H1 (cell line): ENCODE measurements at regions not wholly inside any gene's neighbourhood (a gene's known extent, or its start where the extent isn't known, plus 50 kb on each side); places are given as distances from the start of the nearest gene placed in this dataset.

Experiments
- CTCF ChIA-PET: fragments of 300-600 bp; sonication (Branson Sonifier 250); formaldehyde crosslinking; loops from one replicate; lab custom pipeline; 2021; ENCODE audit not compliant: partially characterized antibody; lab: Charles Lee
- POLR2A ChIA-PET: fragments of 300-600 bp; sonication (Branson Sonifier 250); formaldehyde crosslinking; loops from one replicate; lab custom pipeline; 2021; ENCODE audit warnings: inconsistent platforms; ENCODE audit not compliant: partially characterized antibody; lab: Charles Lee
- DNase-seq, 2 experiments: peaks; one replicate each; pipeline versions ENCODE4 v3.0.0 to v3.0.0-alpha.2; 2010 to 2022; ENCODE audit warnings: low spot score in 2 of 2, low read depth in 1 of 2, mixed read lengths in 1 of 2
- FAIRE-seq: peaks from 2 replicates; lab custom pipeline; 2011; peaks lifted over from hg19 to GRCh38; lab: Jason Lieb, UNC
- H2AFZ ChIP-seq: 2 replicates; pipeline ENCODE4 v1.8.1; 2012; ENCODE audit warnings: low read length, inconsistent platforms
- H2AK5ac ChIP-seq: 2 replicates; pipeline ENCODE4 v1.6.1; 2013; ENCODE audit warnings: low read depth, low read length
- H2BK120ac ChIP-seq: replicated peaks from 2 replicates; pipeline ENCODE3; 2013; ENCODE audit warnings: low read depth, low read length, inconsistent platforms
- H2BK12ac ChIP-seq: 2 replicates; pipeline ENCODE4 v1.6.1; 2013; ENCODE audit warnings: low read depth, low read length
- H2BK15ac ChIP-seq: 2 replicates; pipeline ENCODE4 v1.6.1; 2013; ENCODE audit warnings: low read length
- H2BK20ac ChIP-seq: 2 replicates; pipeline ENCODE4 v1.6.1; 2013; ENCODE audit warnings: low read length
- H2BK5ac ChIP-seq: 2 replicates; pipeline ENCODE4 v1.6.1; 2013; ENCODE audit warnings: low read depth, low read length
- H3K14ac ChIP-seq: 2 replicates; pipeline ENCODE4 v1.6.1; 2013; ENCODE audit warnings: inconsistent platforms; ENCODE audit not compliant: insufficient read length
- H3K18ac ChIP-seq: 2 replicates; pipeline ENCODE4 v1.6.1; 2013; ENCODE audit warnings: low read length; ENCODE audit errors: extremely low read depth
- H3K23ac ChIP-seq: 2 replicates; pipeline ENCODE4 v1.6.1; 2013; ENCODE audit warnings: inconsistent platforms; ENCODE audit not compliant: insufficient read length
- H3K23me2 ChIP-seq: 2 replicates; pipeline ENCODE4 v1.6.1; 2013; ENCODE audit warnings: low read depth, low read length
- H3K27ac ChIP-seq: 2 replicates; pipeline ENCODE4 v1.6.1; 2011; ENCODE audit warnings: low read depth, low read length, inconsistent platforms
- H3K27me3 ChIP-seq, 4 experiments: replicated peaks in 1 of 4; 1 replicate in 1 of 4; 2 replicates in 3 of 4; pipeline versions ENCODE4 v1.6.1 to v1.8.1; 2011 to 2013; ENCODE audit warnings: low read length in 3 of 4, mild to moderate bottlenecking in 3 of 4, inconsistent platforms in 2 of 4, mixed read lengths in 2 of 4, moderate library complexity in 1 of 4; ENCODE audit not compliant: control insufficient read depth in 3 of 4, insufficient read depth in 3 of 4; ENCODE audit errors: extremely low read depth in 1 of 4
- H3K36me3 ChIP-seq, 4 experiments: 2 replicates each; pipeline versions ENCODE4 v1.6.1 to v1.8.1; 2011 to 2013; ENCODE audit warnings: mild to moderate bottlenecking in 4 of 4, low read length in 3 of 4, moderate library complexity in 2 of 4, control low read depth in 1 of 4, inconsistent platforms in 1 of 4; ENCODE audit not compliant: insufficient read depth in 4 of 4, control insufficient read depth in 2 of 4
- H3K4ac ChIP-seq: replicated peaks from 2 replicates; pipeline ENCODE3; 2013; ENCODE audit warnings: low read length, low read depth, mixed read lengths, inconsistent platforms; ENCODE audit not compliant: insufficient read length
- H3K4me1 ChIP-seq, 4 experiments: replicated peaks in 1 of 4; 1 replicate in 1 of 4; 2 replicates in 3 of 4; pipeline versions ENCODE4 v1.6.1 to v1.8.1; 2011 to 2013; ENCODE audit warnings: low read length in 3 of 4, inconsistent platforms in 2 of 4, mixed read lengths in 1 of 4; ENCODE audit not compliant: insufficient read depth in 4 of 4, control insufficient read depth in 3 of 4
- H3K4me2 ChIP-seq, 2 experiments: 2 replicates each; pipeline versions ENCODE4 v1.6.1 to v1.8.1; 2011 to 2013; ENCODE audit warnings: low read depth in 2 of 2, low read length in 2 of 2, control low read depth in 1 of 2, inconsistent platforms in 1 of 2, mild to moderate bottlenecking in 1 of 2; ENCODE audit not compliant: insufficient read depth in 1 of 2
- H3K4me3 ChIP-seq, 4 experiments: fragments of 200-600, 300-600 bp in 1 of 4; sonication (generic), shearing (Covaris generic), sonication (Bioruptor Twin) in 1 of 4; 2 replicates each; pipeline versions ENCODE4 v1.5.1 to v1.8.1; 2011 to 2016; ENCODE audit warnings: low read length in 4 of 4, low read depth in 3 of 4, control low read depth in 2 of 4, inconsistent platforms in 2 of 4, mild to moderate bottlenecking in 2 of 4, mixed read lengths in 1 of 4, moderate library complexity in 1 of 4; ENCODE audit not compliant: insufficient read depth in 2 of 4; ENCODE audit errors: extremely low read depth in 1 of 4
- H3K56ac ChIP-seq: replicated peaks from 2 replicates; pipeline ENCODE3; 2013; ENCODE audit warnings: low read depth, mild to moderate bottlenecking, mixed read lengths, low read length, inconsistent platforms; ENCODE audit not compliant: insufficient read length
- H3K79me1 ChIP-seq: 2 replicates; pipeline ENCODE4 v1.6.1; 2013; ENCODE audit warnings: low read depth, low read length, control low read depth
- H3K79me2 ChIP-seq, 2 experiments: 2 replicates each; pipeline versions ENCODE4 v1.6.1 to v1.8.1; 2012 to 2013; ENCODE audit warnings: low read length in 2 of 2, mild to moderate bottlenecking in 2 of 2, inconsistent platforms in 1 of 2; ENCODE audit not compliant: insufficient read depth in 2 of 2, control insufficient read depth in 1 of 2
- H3K9ac ChIP-seq, 4 experiments: replicated peaks in 1 of 4; 1 replicate in 1 of 4; 2 replicates in 3 of 4; pipeline versions ENCODE4 v1.6.1 to v1.8.1; 2011 to 2013; ENCODE audit warnings: low read depth in 3 of 4, low read length in 3 of 4, control low read depth in 2 of 4, mild to moderate bottlenecking in 2 of 4, moderate library complexity in 2 of 4, inconsistent platforms in 1 of 4; ENCODE audit errors: extremely low read depth in 1 of 4
- H3K9me3 ChIP-seq, 2 experiments: 2 replicates each; pipeline versions ENCODE4 v1.6.1 to v1.8.1; 2012 to 2013; ENCODE audit warnings: mild to moderate bottlenecking in 2 of 2, moderate library complexity in 2 of 2, control low read depth in 1 of 2, inconsistent platforms in 1 of 2, low read depth in 1 of 2, low read length in 1 of 2, mixed read lengths in 1 of 2; ENCODE audit not compliant: insufficient read depth in 2 of 2
- H4K20me1 ChIP-seq, 2 experiments: replicated peaks in 1 of 2; 2 replicates each; pipeline versions ENCODE3 to v1.8.1; 2011 to 2013; ENCODE audit warnings: inconsistent platforms in 2 of 2, low read length in 2 of 2, mild to moderate bottlenecking in 1 of 2; ENCODE audit not compliant: insufficient read depth in 2 of 2, control insufficient read depth in 1 of 2
- H4K5ac ChIP-seq: 2 replicates; pipeline ENCODE4 v1.6.1; 2013; ENCODE audit warnings: low read length, low read depth, mixed read lengths, inconsistent platforms; ENCODE audit not compliant: insufficient read length
- H4K8ac ChIP-seq: 2 replicates; pipeline ENCODE4 v1.8.0; 2013; ENCODE audit warnings: mild to moderate bottlenecking, moderate library complexity, low read length, inconsistent platforms; ENCODE audit not compliant: insufficient read depth; ENCODE audit errors: extremely low read depth
- H4K91ac ChIP-seq: replicated peaks from 2 replicates; pipeline ENCODE3; 2013; ENCODE audit warnings: low read length, mixed read lengths, inconsistent platforms; ENCODE audit not compliant: insufficient read length
- BCL11A ChIP-seq, 2 experiments: IDR thresholded peaks; one replicate each; pipeline ENCODE4 v1.6.1; 2011; ENCODE audit warnings: low read depth in 2 of 2, low read length in 2 of 2, mild to moderate bottlenecking in 2 of 2
- CHD2 ChIP-seq: IDR thresholded peaks from 2 replicates; pipeline ENCODE4 v1.6.1; 2012; ENCODE audit warnings: low read length, improper control_type of control experiment
- EZH2 ChIP-seq: fragments of 200-600 bp; sonication (generic); IDR thresholded peaks from 2 replicates; pipeline ENCODE4 v1.7.1; 2012; ENCODE audit warnings: low read depth, mild to moderate bottlenecking, moderate library complexity, low read length, inconsistent platforms; ENCODE audit not compliant: severe bottlenecking
- GTF2F1 ChIP-seq: IDR thresholded peaks from 2 replicates; pipeline ENCODE4 v1.6.1; 2012; ENCODE audit warnings: low read depth, low read length, improper control_type of control experiment, borderline replicate concordance
- HDAC6 ChIP-seq: IDR thresholded peaks from one replicate; pipeline ENCODE4 v1.7.1; 2012; ENCODE audit warnings: low read depth, mild to moderate bottlenecking, inconsistent platforms, low read length, moderate library complexity
- NANOG ChIP-seq: IDR thresholded peaks from 2 replicates; pipeline ENCODE4 v1.6.1; 2011; ENCODE audit warnings: low read length, low read depth, mild to moderate bottlenecking, inconsistent platforms; ENCODE audit not compliant: insufficient read depth, poor library complexity, severe bottlenecking
- NRF1 ChIP-seq: IDR thresholded peaks from 2 replicates; pipeline ENCODE4 v1.6.1; 2011; ENCODE audit warnings: mild to moderate bottlenecking, low read depth, low read length, improper control_type of control experiment
- RAD21 ChIP-seq, 2 experiments: IDR thresholded peaks in 1 of 2; conservative IDR thresholded peaks in 1 of 2; 2 replicates each; pipeline ENCODE4 v1.6.1; 2011; ENCODE audit warnings: low read depth in 2 of 2, low read length in 2 of 2, improper control_type of control experiment in 1 of 2, inconsistent platforms in 1 of 2, mild to moderate bottlenecking in 1 of 2, moderate library complexity in 1 of 2
- RFX5 ChIP-seq: IDR thresholded peaks from 2 replicates; pipeline ENCODE4 v1.6.1; 2011; ENCODE audit warnings: low read depth, low read length, improper control_type of control experiment, borderline replicate concordance
- SIX5 ChIP-seq: IDR thresholded peaks from 2 replicates; pipeline ENCODE4 v1.6.1; 2011; ENCODE audit warnings: mild to moderate bottlenecking, low read depth, low read length
- SP2 ChIP-seq: IDR thresholded peaks from 2 replicates; pipeline ENCODE4 v1.6.1; 2012; ENCODE audit warnings: mild to moderate bottlenecking, low read length, inconsistent platforms
- SRF ChIP-seq: IDR thresholded peaks from 2 replicates; pipeline ENCODE4 v1.6.1; 2011; ENCODE audit warnings: mild to moderate bottlenecking, low read depth, low read length, moderate library complexity
- YY1 ChIP-seq: IDR thresholded peaks from 2 replicates; pipeline ENCODE4 v1.6.1; 2011; ENCODE audit warnings: low read depth, mild to moderate bottlenecking, low read length
- ZNF274 ChIP-seq: IDR thresholded peaks from 2 replicates; pipeline ENCODE4 v1.7.0; 2012; ENCODE audit warnings: low read length, borderline replicate concordance; ENCODE audit errors: extremely low read depth
- WGBS, 2 experiments: shearing (Covaris generic) in 1 of 2; methylation state at CpG; one replicate each; pipeline versions ENCODE4 v1.1.6 to v1.1.7; 2013 to 2015; ENCODE audit warnings: low lambda C conversion rate in 2 of 2, mixed read lengths in 2 of 2, inconsistent platforms in 1 of 2, low coverage in 1 of 2, missing lambda C conversion rate in 1 of 2; ENCODE audit not compliant: insufficient replicate concordance in 2 of 2, insufficient coverage in 1 of 2, insufficient read length in 1 of 2; ENCODE audit errors: extremely low coverage in 1 of 2, missing lambda C conversion rate in 1 of 2; 5-methylcytosine and 5-hydroxymethylcytosine counted together

- Histone ChIP-seq H3K14ac (no peak overlapping the region), H4K91ac (no peak overlapping the region), H3K27me3 (no peaks in the 10 kb centered on the region), H3K23me2 (no peaks in the 10 kb centered on the region), H3K4me3 (no peak overlapping the region), H2BK120ac (no peak overlapping the region), H3K27ac (no peak overlapping the region), H3K36me3 (no peaks in the 10 kb centered on the region), H2AFZ (0 out of 2 replicates have a peak overlapping the region, but pooled peaks have one; percentile 49), H3K4ac (no peak overlapping the region), H2BK12ac (no peak overlapping the region), H2AK5ac (no peak overlapping the region), H2BK15ac (no peak overlapping the region), H3K9me3 (no peaks in the 10 kb centered on the region), H3K79me2 (no peaks in the 10 kb centered on the region), H4K20me1 (no peaks in the 10 kb centered on the region), H2BK5ac (no peak overlapping the region), H3K79me1 (no peaks in the 10 kb centered on the region), H2BK20ac (no peak overlapping the region), H3K56ac (no peak overlapping the region), H3K9ac (no peak overlapping the region), H3K4me2 (no peak overlapping the region), H4K8ac (no peak overlapping the region), H3K18ac (no peak overlapping the region), H3K4me1 (no peaks in the 10 kb centered on the region), H3K23ac (no peak overlapping the region), H4K5ac (no peak overlapping the region)
- POLR2A ChIA-PET: interaction anchor here (0.6 kb wide), 1 partner anchor 142 kb away, joined by 3 read pairs; no protein-coding TSS in a partner anchor
- WGBS, 2 experiments: 86% methylated on average over 2 of the region's 2 CpGs; no CpG with 5 or more reads in 1 of the 2 experiments
- FAIRE-seq (no peak), DNase-seq (no peak)
- CTCF ChIA-PET: interaction anchor here (0.6 to 1.4 kb wide), 5 partner anchors 10 to 500 kb away, joined by 3 to 4 read pairs (median 3); no protein-coding TSS in a partner anchor
- TF ChIP-seq SRF: no peak
- no peak for TF ChIP-seq YY1
- no peak for TF ChIP-seq CHD2
- no peak for TF ChIP-seq SP2
- TF ChIP-seq BCL11A (IDR thresholded peaks at IDR 0.05; ENCODE audit: low read depth in 2 of 2, low read length in 2 of 2): no peak
- no peak for TF ChIP-seq RFX5
- no peak for TF ChIP-seq SIX5
- TF ChIP-seq EZH2: no peak
- no peak for TF ChIP-seq HDAC6
- no peak for TF ChIP-seq RAD21 (IDR thresholded peaks at IDR 0.05 in 1 of 2, conservative IDR thresholded peaks at IDR 0.05 in 1 of 2; ENCODE audit: low read depth in 2 of 2, low read length in 2 of 2)
- no peak for TF ChIP-seq GTF2F1
- no peak for TF ChIP-seq NRF1
- TF ChIP-seq ZNF274: no peak
- no peak for TF ChIP-seq NANOG
These were observed 165.0 kb upstream of the CTSO start for GRCh38 chr4:156118507-156119220.
